Activated CD8-positive, alpha-beta memory T cell treated with anti-CD3 and anti-CD28 coated beads, Interleukin-2, amount 50 U/mL, for 1 hour (primary cell): ENCODE measurements at regions not wholly inside any gene's neighbourhood (a gene's known extent, or its start where the extent isn't known, plus 50 kb on each side); places are given as distances from the start of the nearest gene placed in this dataset.

Experiments
- DNase-seq: peaks from one replicate; pipeline ENCODE4 v3.0.0-alpha.2; 2020; ENCODE audit errors: extremely low read depth

- DNase-seq, result no peak
Measured at GRCh38 chr3:30069056-30069455, 537.3 kb upstream of the TGFBR2 start.

DNA sequence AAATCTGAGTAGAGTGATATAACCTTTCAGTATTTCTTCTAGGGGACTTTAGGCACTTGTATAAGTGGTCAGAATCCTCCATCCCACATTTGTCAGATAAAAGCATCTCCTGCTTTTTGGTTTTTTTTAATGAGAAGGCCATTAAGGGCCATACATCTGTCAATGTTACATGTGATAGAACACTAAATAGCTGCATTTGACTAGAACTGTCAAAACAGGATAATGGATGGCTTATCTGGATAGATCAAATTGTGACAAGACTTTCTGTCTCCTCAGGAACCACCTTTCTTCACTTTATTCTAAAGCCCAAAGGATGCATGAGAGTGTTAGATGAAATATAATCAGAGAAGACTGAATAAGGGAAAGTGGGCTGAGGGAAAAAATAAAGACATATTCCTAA lies 533.4 kb upstream of the TGFBR2 start:
- no peak for DNase-seq

DNA sequence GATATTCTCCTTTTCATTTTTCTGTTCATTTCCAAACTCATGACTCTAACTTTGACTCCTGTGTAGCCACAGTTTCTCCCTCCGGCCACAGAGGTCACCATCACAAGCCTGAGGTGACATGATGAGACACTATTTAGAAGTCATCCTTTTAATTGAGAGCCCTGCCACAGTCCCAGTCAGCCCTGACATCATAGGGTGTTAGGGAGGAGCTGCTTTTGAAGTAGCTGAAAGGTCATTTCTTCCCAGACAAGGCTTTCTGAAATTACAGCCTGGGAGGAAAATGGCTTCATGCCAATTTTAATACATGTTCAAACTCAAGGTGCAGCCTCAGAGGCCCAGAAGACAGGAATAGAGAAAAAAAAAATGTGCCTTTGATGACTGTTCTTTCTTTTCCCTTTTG lies 532.8 kb upstream of the TGFBR2 start:
- no peak for DNase-seq

GRCh38 chr3:30075514-30075913 lies 530.9 kb upstream of the TGFBR2 start:
- DNase-seq, result no peak

GRCh38 chr3:30076899-30077298 lies 529.5 kb upstream of the TGFBR2 start:
- no peak for DNase-seq

DNA sequence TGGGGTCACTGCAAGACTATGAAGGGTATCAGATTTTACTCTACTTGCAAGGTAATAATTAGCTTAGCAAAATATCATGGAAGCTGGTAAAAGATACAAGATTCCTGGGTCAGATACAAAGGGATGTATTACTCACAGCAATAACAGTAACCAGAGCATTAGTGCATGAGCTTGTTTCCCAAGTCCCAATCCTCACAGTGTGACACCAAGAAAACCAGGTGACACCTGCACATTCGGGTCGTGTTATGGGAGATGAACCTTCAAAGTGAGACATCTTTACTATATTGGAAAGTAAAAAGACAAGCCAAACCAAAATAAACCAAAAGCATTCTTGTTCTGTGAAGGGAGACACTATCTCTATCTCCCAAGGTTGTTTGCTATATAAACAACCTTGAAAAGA lies 528.7 kb upstream of the TGFBR2 start:
- DNase-seq, result no peak

- no peak for DNase-seq
Measured at GRCh38 chr3:30078736-30079135, 527.7 kb upstream of the TGFBR2 start.

- DNase-seq, result no peak
Measured at GRCh38 chr3:30081904-30082303, 524.5 kb upstream of the TGFBR2 start.

- DNase-seq, result no peak
Measured at GRCh38 chr3:30082652-30083051, 523.7 kb upstream of the TGFBR2 start.

DNA sequence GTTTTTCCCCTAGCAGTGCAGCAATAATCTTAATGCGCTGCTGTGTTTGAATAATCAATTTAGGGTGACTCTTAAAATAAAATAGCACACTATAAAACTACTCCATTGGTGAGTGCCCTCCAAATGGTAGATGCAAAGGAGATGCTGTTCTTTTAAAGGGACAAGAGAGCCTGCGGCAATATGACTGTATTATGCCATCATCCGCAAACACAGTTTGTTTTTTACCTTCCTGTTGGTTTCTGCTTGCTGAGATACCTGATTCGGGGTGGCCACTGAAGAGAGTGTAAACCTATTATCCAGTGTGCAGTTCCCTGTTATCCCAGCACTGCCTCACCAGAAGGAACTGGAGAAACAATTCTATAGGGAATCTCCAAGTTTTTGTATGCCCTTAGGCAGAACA lies 523.1 kb upstream of the TGFBR2 start:
- DNase-seq, result no peak

DNA sequence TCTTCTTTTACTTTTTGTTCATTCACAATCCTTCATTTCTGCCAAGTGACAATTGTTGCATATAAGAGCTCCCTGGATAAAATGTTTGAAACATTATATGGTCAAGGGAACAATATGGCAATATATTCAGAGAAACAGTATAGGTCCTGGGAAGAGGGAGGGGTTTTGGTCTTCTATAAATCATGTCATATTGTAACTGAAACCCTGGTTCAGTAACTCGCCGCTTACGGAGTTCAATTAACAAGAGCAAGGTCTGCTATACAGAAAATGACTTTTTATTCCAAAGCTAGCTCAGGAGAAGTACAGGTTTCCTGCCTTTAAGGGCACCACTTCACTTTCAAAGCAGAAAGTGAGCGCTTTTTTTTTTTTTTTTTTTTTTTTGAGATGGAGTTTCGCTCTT lies 522.1 kb upstream of the TGFBR2 start:
- no peak for DNase-seq

DNA sequence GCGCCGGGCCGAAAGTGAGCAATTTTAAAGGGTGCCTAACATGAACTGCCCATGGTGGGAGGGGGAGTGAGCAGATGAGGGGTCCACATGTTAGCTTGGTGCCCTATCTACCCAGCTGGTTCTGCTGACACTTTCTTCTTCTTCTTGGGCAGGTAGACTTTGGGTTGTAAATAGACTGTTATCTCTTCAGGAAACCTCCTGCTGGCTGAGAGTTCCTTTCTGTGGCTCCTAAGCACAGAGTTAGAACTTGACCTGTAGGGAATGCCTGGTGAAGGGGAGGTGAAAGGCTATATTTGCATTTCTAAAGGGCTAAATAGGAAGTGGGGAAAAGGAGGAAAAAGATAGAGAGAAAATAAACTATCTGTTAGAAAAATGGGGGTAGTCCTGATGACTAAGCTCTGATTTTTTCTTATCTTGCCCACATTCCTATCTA lies 521.4 kb upstream of the TGFBR2 start:
- DNase-seq, result no peak

- DNase-seq, result no peak
Measured at GRCh38 chr3:30085486-30085885, 520.9 kb upstream of the TGFBR2 start.

GRCh38 chr3:30091686-30092085 lies 514.7 kb upstream of the TGFBR2 start:
- DNase-seq, result no peak

- DNase-seq, result no peak
Measured at GRCh38 chr3:30097022-30097650, 509.3 kb upstream of the TGFBR2 start.

DNA sequence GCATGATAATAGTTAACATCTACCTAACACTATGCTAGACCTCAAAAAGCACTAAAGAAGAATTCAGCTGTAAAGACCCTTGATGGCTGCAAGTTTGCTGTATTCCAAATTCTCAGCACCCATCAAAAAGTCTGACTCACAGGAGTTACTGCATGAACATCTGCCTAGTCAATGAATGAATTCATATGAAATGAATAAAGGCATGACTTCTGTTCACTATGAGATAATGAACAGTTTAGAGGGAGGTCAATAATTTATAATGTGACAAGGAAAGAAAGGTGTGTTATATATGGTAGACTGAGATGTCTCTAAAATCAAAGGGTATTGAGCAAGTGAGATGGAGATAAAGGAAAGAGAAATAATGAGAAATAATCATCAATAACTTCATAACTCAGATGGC lies 508.2 kb upstream of the TGFBR2 start:
- DNase-seq, result no peak

DNA sequence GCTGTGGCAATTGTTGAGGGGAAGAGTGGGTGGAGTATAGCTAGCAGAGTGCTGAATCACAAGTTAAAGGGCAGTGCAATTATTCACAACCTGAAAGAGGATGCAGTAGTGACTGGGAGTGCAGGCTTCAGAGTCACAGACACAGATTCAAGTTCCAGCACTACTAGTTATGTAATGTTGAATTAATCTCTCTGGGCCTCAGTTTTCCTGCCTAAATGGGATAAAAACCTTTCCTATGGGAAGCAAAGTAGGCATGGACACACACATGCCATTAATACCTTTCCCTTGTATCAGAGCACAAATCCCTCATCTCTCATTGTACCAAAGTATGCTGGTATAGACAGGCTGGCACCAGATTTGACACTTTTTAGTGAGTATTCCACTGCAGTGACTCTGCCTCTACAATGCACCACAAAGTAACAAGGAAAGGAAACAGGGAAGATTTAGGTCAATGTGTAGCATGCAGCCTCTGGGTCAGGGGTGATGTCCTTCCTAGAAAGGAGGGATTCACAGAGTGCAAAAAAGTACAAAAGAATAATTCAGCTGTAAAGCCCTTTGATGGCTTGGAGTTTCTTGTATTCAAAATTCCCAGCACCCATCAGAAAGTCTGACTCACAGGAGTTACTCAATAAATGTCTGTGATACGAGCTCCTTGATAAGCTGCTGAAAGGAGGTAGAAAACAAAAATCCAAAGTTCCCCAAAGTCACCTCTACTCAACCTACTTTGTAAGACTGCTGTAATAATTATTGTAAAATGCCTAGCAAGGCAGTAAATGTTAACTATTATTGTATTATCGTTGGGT lies 507.5 kb upstream of the TGFBR2 start:
- no peak for DNase-seq

- DNase-seq, result no peak
Measured at GRCh38 chr3:30102356-30102755, 504.0 kb upstream of the TGFBR2 start.

DNA sequence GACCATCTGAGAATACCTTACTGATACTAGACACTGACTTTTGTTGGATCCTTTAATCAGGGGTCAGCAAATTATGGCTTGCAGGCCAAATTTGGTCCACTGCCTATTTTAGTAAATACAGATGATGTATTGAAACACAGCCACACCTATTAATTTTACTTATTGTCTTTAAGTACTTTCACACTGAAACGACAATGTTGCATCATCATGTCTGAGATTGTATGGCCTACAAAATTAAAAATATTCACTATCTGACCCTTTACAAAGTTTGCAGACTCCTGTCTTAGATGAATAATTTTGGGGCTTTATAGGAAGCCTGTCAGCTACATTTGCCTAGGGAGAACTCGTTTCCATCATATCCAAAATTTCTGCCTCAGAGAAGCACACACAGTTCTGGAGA lies 503.2 kb upstream of the TGFBR2 start:
- DNase-seq, result no peak

DNA sequence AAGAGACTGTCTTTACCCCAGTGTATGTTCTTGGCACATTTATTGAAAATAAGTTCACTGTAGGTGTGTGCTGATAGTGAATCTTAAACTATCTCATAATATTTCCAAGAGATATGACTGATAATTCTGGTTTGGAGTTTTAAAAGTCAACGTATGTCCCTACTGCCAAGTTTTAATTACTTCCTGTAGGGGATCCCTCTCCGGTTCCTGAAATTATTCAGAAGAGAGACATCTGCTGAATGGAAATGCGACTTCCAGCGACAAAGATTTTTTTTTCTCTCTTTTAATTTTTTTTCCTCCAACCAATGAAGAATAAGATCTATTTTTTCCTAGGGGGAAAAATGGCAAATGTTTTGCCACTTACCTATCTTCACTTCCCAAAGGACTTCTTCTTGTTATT lies 498.9 kb upstream of the TGFBR2 start:
- no peak for DNase-seq

DNA sequence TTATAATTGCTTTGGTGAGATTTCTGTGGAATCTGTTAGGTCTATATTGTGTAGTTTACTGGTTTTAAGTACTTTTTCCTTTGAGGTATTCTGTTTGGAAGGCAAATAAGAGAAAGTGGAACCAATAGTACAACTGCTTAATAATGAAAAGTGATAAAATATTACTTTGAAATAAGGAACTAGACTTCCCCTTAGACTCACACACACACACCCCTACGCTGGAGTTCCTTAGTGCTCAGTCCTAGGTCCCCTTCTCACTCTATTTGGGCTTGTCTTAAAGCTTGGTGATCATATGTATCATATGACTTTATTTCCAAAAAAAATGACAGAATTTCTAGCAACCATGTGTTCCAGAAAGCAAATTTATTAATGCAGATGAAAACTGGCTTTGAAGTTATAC lies 494.0 kb upstream of the TGFBR2 start:
- no peak for DNase-seq

GRCh38 chr3:30112902-30113484 lies 493.4 kb upstream of the TGFBR2 start:
- no peak for DNase-seq

DNA sequence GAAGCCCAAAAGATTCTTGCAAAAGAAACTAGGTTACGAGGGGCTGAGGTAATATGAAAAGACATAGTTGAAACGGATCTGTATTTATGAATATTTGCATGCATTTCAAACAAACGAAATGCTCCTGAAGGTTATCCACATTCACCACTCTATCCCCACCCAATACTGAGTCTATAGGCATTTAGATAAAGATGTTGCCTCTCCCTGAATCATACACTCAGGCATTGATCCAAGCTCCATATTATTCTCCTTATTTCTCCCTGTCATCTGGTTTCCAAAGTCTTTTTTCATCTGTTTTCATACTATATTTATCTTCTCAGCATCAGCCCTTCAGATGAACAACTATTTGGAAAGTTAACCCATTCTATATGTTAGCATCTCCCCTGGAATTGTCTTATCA lies 492.5 kb upstream of the TGFBR2 start:
- DNase-seq, result no peak
